AG04449 (cell line): ENCODE measurements at regions not wholly inside any gene's neighbourhood (a gene's known extent, or its start where the extent isn't known, plus 50 kb on each side); places are given as distances from the start of the nearest gene placed in this dataset.

Experiments used
- CTCF ChIA-PET: fragments of 350-600 bp; formaldehyde crosslinking; extraction: SDS; loops from one replicate; lab custom pipeline; 2021; ENCODE audit warnings: antibody characterized with exemption; lab: Yijun Ruan, JAX
- POLR2A ChIA-PET: fragments of 400-600, 350-600 bp; formaldehyde crosslinking; extraction: SDS; loops from one replicate; lab custom pipeline; 2020; ENCODE audit warnings: antibody characterized with exemption, inconsistent platforms; lab: Yijun Ruan, JAX
- DNase-seq: peaks from one replicate; pipeline ENCODE4 v3.0.0-alpha.2; 2010; ENCODE audit warnings: low read depth, low spot score
- H3K4me3 ChIP-seq: 2 replicates; pipeline ENCODE4 v1.5.1; 2011; ENCODE audit warnings: low read depth, mild to moderate bottlenecking, control low read depth, low read length
- CTCF ChIP-seq: IDR thresholded peaks from one replicate; pipeline ENCODE4 v1.5.1; 2011; ENCODE audit warnings: mild to moderate bottlenecking, moderate library complexity, low read length, control low read depth, inconsistent platforms; ENCODE audit not compliant: insufficient read depth; ENCODE audit errors: missing control alignments

- ChIA-PET CTCF (no interaction called here), POLR2A (no interaction called here)
- H3K4me3 ChIP-seq, result no peak overlapping the region
- no peak for TF ChIP-seq CTCF
- DNase-seq, result no peak
Observed at GRCh38 chr1:29962831-29963247, 726.5 kb downstream of the PTPRU start.

GRCh38 chr1:29962336-29962735, 726.0 kb downstream of the PTPRU start:
- H3K4me3 ChIP-seq, result no peak overlapping the region
- CTCF ChIA-PET, result no interaction called here
- no peak for TF ChIP-seq CTCF
- POLR2A ChIA-PET, result no interaction called here
- DNase-seq, result no peak

- DNase-seq, result no peak
- CTCF ChIA-PET, result no interaction called here
- POLR2A ChIA-PET, result no interaction called here
Observed at GRCh38 chr1:29961293-29962059, 725.2 kb downstream of the PTPRU start.

GRCh38 chr1:29960876-29961275, 724.6 kb downstream of the PTPRU start:
- no peak for DNase-seq
- CTCF ChIA-PET, result no interaction called here
- H3K4me3 ChIP-seq, result no peak overlapping the region
- TF ChIP-seq CTCF, result no peak
- POLR2A ChIA-PET, result no interaction called here

More at GRCh38 chr1:29961293-29962059, 725.2 kb downstream of the PTPRU start:
- no peak for TF ChIP-seq CTCF
- no peak overlapping the region for H3K4me3 ChIP-seq

- no peak for DNase-seq
- ChIA-PET CTCF (no interaction called here), POLR2A (no interaction called here)
- H3K4me3 ChIP-seq, result no peak overlapping the region
- no peak for TF ChIP-seq CTCF
Observed at GRCh38 chr1:29960156-29960755, 723.9 kb downstream of the PTPRU start.

GRCh38 chr1:29959356-29959755, 723.0 kb downstream of the PTPRU start:
- TF ChIP-seq CTCF, result no peak
- no peak for DNase-seq
- no peak overlapping the region for H3K4me3 ChIP-seq
- ChIA-PET POLR2A (no interaction called here), CTCF (no interaction called here)
